DMS79 treated with DMSO at 0.1 percent for 48 hours (cell line): ENCODE measurements at regions not wholly inside any gene's neighbourhood (a gene's known extent, or its start where the extent isn't known, plus 50 kb on each side); places are given as distances from the start of the nearest gene placed in this dataset.

Experiments used
- DNase-seq: peaks from one replicate; lab custom pipeline; 2025; lab: John Stamatoyannopoulos, UW

- no peak for DNase-seq
Measured at GRCh38 chr2:163368655-163369054, 367.2 kb downstream of the FIGN start.

GRCh38 chr2:163367825-163368582 lies 367.8 kb downstream of the FIGN start:
- no peak for DNase-seq

- DNase-seq: no peak
Measured at GRCh38 chr2:163364736-163365135, 371.1 kb downstream of the FIGN start.

- no peak for DNase-seq
Measured at GRCh38 chr2:163353551-163353950, 382.3 kb downstream of the FIGN start.

- DNase-seq: no peak
Measured at GRCh38 chr2:163351966-163352365, 383.8 kb downstream of the FIGN start.

- no peak for DNase-seq
Measured at GRCh38 chr2:163351143-163351542, 384.7 kb downstream of the FIGN start.

- no peak for DNase-seq
Measured at GRCh38 chr2:163348857-163349380, 386.9 kb downstream of the FIGN start.

- no peak for DNase-seq
Measured at GRCh38 chr2:163347982-163348856, 387.6 kb downstream of the FIGN start.

GRCh38 chr2:163345795-163346573 lies 389.8 kb downstream of the FIGN start:
- peak; percentile 14 for DNase-seq

- no peak for DNase-seq
Measured at GRCh38 chr2:163343316-163343715, 392.5 kb downstream of the FIGN start.

- no peak for DNase-seq
Measured at GRCh38 chr2:163341426-163341825, 394.4 kb downstream of the FIGN start.

- DNase-seq: no peak
Measured at GRCh38 chr2:163338270-163338669, 397.5 kb downstream of the FIGN start.

GRCh38 chr2:163324677-163325076 lies 411.1 kb downstream of the FIGN start:
- DNase-seq: peak; percentile 60

- DNase-seq: no peak
Measured at GRCh38 chr2:163319006-163319405, 416.8 kb downstream of the FIGN start.

- no peak for DNase-seq
Measured at GRCh38 chr2:163314712-163315111, 421.1 kb downstream of the FIGN start.

- DNase-seq: no peak
Measured at GRCh38 chr2:163312713-163313112, 423.1 kb downstream of the FIGN start.

- no peak for DNase-seq
Measured at GRCh38 chr2:163306647-163307046, 429.2 kb downstream of the FIGN start.

- DNase-seq: no peak
Measured at GRCh38 chr2:163302141-163302540, 433.7 kb downstream of the FIGN start.

- DNase-seq: no peak
Measured at GRCh38 chr2:163291790-163292189, 444.0 kb downstream of the FIGN start.

GRCh38 chr2:163281717-163282116 lies 443.1 kb upstream of the KCNH7 start:
- DNase-seq: no peak

GRCh38 chr2:163269374-163270021 lies 430.9 kb upstream of the KCNH7 start:
- no peak for DNase-seq

GRCh38 chr2:163266772-163267171 lies 428.2 kb upstream of the KCNH7 start:
- DNase-seq: no peak
